ENCODE measurements at regions not wholly inside any gene's neighbourhood (a gene's known extent, or its start where the extent isn't known, plus 50 kb on each side); places are given as distances from the start of the nearest gene placed in this dataset.

- Histone ChIP-seq H3K18ac (ENCODE audit: extremely low read depth, low read length) (no peak overlapping the region), H3K4me2 (ENCODE audit: insufficient read depth in 1 of 2, low read depth in 2 of 2, low read length in 2 of 2) (no peak overlapping the region), H3K14ac (ENCODE audit: insufficient read length) (no peak overlapping the region), H2BK120ac (replicated peaks; ENCODE audit: low read depth, low read length) (no peak overlapping the region), H3K23me2 (ENCODE audit: low read depth, low read length) (no peaks in the 10 kb centered on the region), H2BK15ac (ENCODE audit: low read length) (no peak overlapping the region), H2AK5ac (ENCODE audit: low read depth, low read length) (no peak overlapping the region), H3K36me3 (ENCODE audit: control insufficient read depth in 2 of 4, insufficient read depth in 4 of 4, low read length in 3 of 4) (no peaks in the 10 kb centered on the region), H2BK20ac (ENCODE audit: low read length) (no peak overlapping the region), H4K5ac (ENCODE audit: insufficient read length, low read depth, low read length) (no peak overlapping the region), H3K27me3 (replicated peaks in 1 of 4; ENCODE audit: control insufficient read depth in 3 of 4, extremely low read depth in 1 of 4, insufficient read depth in 3 of 4, low read length in 3 of 4) (no peaks in the 10 kb centered on the region), H4K91ac (replicated peaks; ENCODE audit: insufficient read length, low read length) (no peak overlapping the region), H3K27ac (ENCODE audit: low read depth, low read length) (no peak overlapping the region), H3K9ac (replicated peaks in 1 of 4; ENCODE audit: extremely low read depth in 1 of 4, low read depth in 3 of 4, low read length in 3 of 4) (no peak overlapping the region), H2AFZ (ENCODE audit: low read length) (no peak overlapping the region), H3K23ac (ENCODE audit: insufficient read length) (no peak overlapping the region), H4K20me1 (replicated peaks in 1 of 2; ENCODE audit: control insufficient read depth in 1 of 2, insufficient read depth in 2 of 2, low read length in 2 of 2) (no peaks in the 10 kb centered on the region), H3K4me3 (ENCODE audit: extremely low read depth in 1 of 4, insufficient read depth in 2 of 4, low read depth in 3 of 4, low read length in 4 of 4) (no peak overlapping the region), H3K4ac (replicated peaks; ENCODE audit: insufficient read length, low read depth, low read length) (no peak overlapping the region), H3K56ac (replicated peaks; ENCODE audit: insufficient read length, low read depth, low read length) (no peak overlapping the region), H3K79me2 (ENCODE audit: control insufficient read depth in 1 of 2, insufficient read depth in 2 of 2, low read length in 2 of 2) (no peaks in the 10 kb centered on the region), H3K4me1 (replicated peaks in 1 of 4; ENCODE audit: control insufficient read depth in 3 of 4, insufficient read depth in 4 of 4, low read length in 3 of 4) (no peaks in the 10 kb centered on the region), H2BK5ac (ENCODE audit: low read depth, low read length) (no peak overlapping the region), H2BK12ac (ENCODE audit: low read depth, low read length) (no peak overlapping the region), H4K8ac (ENCODE audit: extremely low read depth, insufficient read depth, low read length) (no peak overlapping the region), H3K9me3 (ENCODE audit: insufficient read depth in 2 of 2, low read depth in 1 of 2, low read length in 1 of 2) (no peaks in the 10 kb centered on the region), H3K79me1 (ENCODE audit: low read depth, low read length) (no peaks in the 10 kb centered on the region)
- CTCF ChIA-PET (ENCODE audit: partially characterized antibody) = no interaction called here
- TF ChIP-seq NANOG (IDR thresholded peaks at IDR 0.05; ENCODE audit: insufficient read depth, low read depth, low read length, poor library complexity, severe bottlenecking) (no peak), SP2 (IDR thresholded peaks at IDR 0.05; ENCODE audit: low read length) (no peak), NRF1 (IDR thresholded peaks at IDR 0.05; ENCODE audit: low read depth, low read length) (no peak), KDM5A (IDR thresholded peaks at IDR 0.05; ENCODE audit: low read length) (no peak), RXRA (IDR thresholded peaks at IDR 0.05; ENCODE audit: insufficient read depth, low read depth, low read length) (no peak), RAD21 (IDR thresholded peaks at IDR 0.05 in 1 of 2, conservative IDR thresholded peaks at IDR 0.05 in 1 of 2; ENCODE audit: low read depth in 2 of 2, low read length in 2 of 2) (no peak), HDAC2 (IDR thresholded peaks at IDR 0.05; ENCODE audit: borderline replicate concordance in 1 of 2, low read depth in 2 of 2, low read length in 2 of 2) (no peak), SP4 (IDR thresholded peaks at IDR 0.05; ENCODE audit: low read length) (no peak), CHD1 (IDR thresholded peaks at IDR 0.05; ENCODE audit: low read depth, low read length) (no peak), POLR2AphosphoS5 (IDR thresholded peaks at IDR 0.05; ENCODE audit: low read depth, low read length) (no peak), ASH2L (IDR thresholded peaks at IDR 0.05; ENCODE audit: low read length) (no peak), EGR1 (IDR thresholded peaks at IDR 0.05; ENCODE audit: borderline replicate concordance, low read depth, low read length) (no peak), ZNF274 (IDR thresholded peaks at IDR 0.05; ENCODE audit: borderline replicate concordance, extremely low read depth, low read length) (no peak), CHD2 (IDR thresholded peaks at IDR 0.05; ENCODE audit: low read length) (no peak), TAF1 (IDR thresholded peaks at IDR 0.05; ENCODE audit: low read depth, low read length) (no peak), TCF12 (IDR thresholded peaks at IDR 0.05; ENCODE audit: low read depth, low read length) (no peak)
- DNase-seq (ENCODE audit: low read depth in 1 of 2, low spot score in 2 of 2) (no peak), FAIRE-seq (no peak)
- POLR2A ChIA-PET (ENCODE audit: partially characterized antibody) = no interaction called here
- 76% methylated on average over 1 of the region's 1 CpG; no CpG with 5 or more reads in 1 of the 2 experiments for WGBS, 2 experiments (ENCODE audit: extremely low coverage in 1 of 2, insufficient coverage in 1 of 2, insufficient read length in 1 of 2, insufficient replicate concordance in 2 of 2, low coverage in 1 of 2, low lambda C conversion rate in 2 of 2, missing lambda C conversion rate in 1 of 2)
Observed at GRCh38 chr6:81856872-81857271, 104.4 kb upstream of the TENT5A start.

Data from H1 (cell line).